ENCODE measurements at regions not wholly inside any gene's neighbourhood (a gene's known extent, or its start where the extent isn't known, plus 50 kb on each side); places are given as distances from the start of the nearest gene placed in this dataset.

DNA sequence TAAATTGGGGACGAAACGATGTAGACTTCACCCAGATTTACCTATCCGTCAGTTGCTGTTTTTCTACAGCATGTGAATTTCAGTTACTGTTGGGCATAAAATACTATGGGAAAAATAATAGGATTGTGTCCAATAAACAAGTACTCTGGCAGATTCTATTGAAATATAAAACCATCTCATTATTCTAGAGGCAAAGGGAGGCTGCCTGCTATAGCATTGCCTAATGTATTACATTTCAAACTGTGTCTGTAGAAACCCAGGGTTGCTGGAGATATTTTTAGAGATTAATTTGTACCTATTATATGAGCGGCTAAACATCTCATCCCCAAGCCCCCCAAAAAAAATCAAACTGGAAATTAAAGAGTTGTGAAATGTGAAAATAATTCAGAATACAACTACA lies 159.6 kb upstream of the IL12A start:
- Histone ChIP-seq H2AFZ (ENCODE audit: low read depth, low read length) (no peak overlapping the region), H3K4me2 (ENCODE audit: insufficient read depth, low read length) (no peak overlapping the region), H3K27me3 (ENCODE audit: control insufficient read depth in 2 of 2, insufficient read depth in 2 of 2, low read length in 2 of 2) (no peaks in the 10 kb centered on the region), H4K20me1 (replicated peaks; ENCODE audit: control insufficient read depth, insufficient read depth, low read length) (no peaks in the 10 kb centered on the region), H3K4me1 (replicated peaks in 1 of 2; ENCODE audit: control insufficient read depth in 2 of 2, insufficient read depth in 2 of 2, low read length in 2 of 2) (no peaks in the 10 kb centered on the region), H3K36me3 (ENCODE audit: control insufficient read depth, insufficient read depth, low read length) (no peaks in the 10 kb centered on the region), H3K9me3 (replicated peaks; ENCODE audit: control insufficient read depth, insufficient read depth, low read depth, low read length) (no peaks in the 10 kb centered on the region), H3K4me3 (no peak overlapping the region), H3K9me1 (ENCODE audit: control insufficient read depth, insufficient read depth, low read length) (no peaks in the 10 kb centered on the region), H3K9ac (ENCODE audit: insufficient read depth in 1 of 2, low read depth in 2 of 2, low read length in 2 of 2) (no peak overlapping the region), H3K27ac (ENCODE audit: extremely low read depth, low read depth, low read length) (no peak overlapping the region), H3K79me2 (ENCODE audit: control insufficient read depth, insufficient read depth, low read length) (no peaks in the 10 kb centered on the region)
- in situ Hi-C loops (cut with MboI): no loop called here
- POLR2A ChIA-PET: no interaction called here
- no peak for TF ChIP-seq KLF1 (tag; IDR thresholded peaks at IDR 0.05)
- TF ChIP-seq ZNF830 (CRISPR knock-in tag; IDR thresholded peaks at IDR 0.05): no peak
- no peak for TF ChIP-seq YBX1 (IDR thresholded peaks at IDR 0.05)
- TF ChIP-seq MBD2 (IDR thresholded peaks at IDR 0.05; ENCODE audit: borderline replicate concordance, low read depth): no peak
- no peak for TF ChIP-seq HEY1 (CRISPR knock-in tag; IDR thresholded peaks at IDR 0.05; ENCODE audit: borderline replicate concordance)
- no peak for TF ChIP-seq GTF2E2 (tag; IDR thresholded peaks at IDR 0.05)
- no peak for TF ChIP-seq CREM (IDR thresholded peaks at IDR 0.05; ENCODE audit: low read depth)
- 0% methylated on average over 4 of the region's 4 CpGs for WGBS (ENCODE audit: insufficient coverage, low coverage, missing lambda C conversion rate)
- BruUV-seq (replicated peaks): no TSS peak
- FAIRE-seq (no peak), ATAC-seq (no peak), DNase-seq (ENCODE audit: extremely low read depth in 1 of 4, low spot score in 3 of 4) (no peak)
- intact Hi-C loops (cut with micrococcal nuclease): loop anchor here (10.0 kb wide), 1 partner anchor 176 kb away; no protein-coding TSS in a partner anchor
- CTCF ChIA-PET (ENCODE audit: low intra/inter-chr PET ratio): no interaction called here

DNA sequence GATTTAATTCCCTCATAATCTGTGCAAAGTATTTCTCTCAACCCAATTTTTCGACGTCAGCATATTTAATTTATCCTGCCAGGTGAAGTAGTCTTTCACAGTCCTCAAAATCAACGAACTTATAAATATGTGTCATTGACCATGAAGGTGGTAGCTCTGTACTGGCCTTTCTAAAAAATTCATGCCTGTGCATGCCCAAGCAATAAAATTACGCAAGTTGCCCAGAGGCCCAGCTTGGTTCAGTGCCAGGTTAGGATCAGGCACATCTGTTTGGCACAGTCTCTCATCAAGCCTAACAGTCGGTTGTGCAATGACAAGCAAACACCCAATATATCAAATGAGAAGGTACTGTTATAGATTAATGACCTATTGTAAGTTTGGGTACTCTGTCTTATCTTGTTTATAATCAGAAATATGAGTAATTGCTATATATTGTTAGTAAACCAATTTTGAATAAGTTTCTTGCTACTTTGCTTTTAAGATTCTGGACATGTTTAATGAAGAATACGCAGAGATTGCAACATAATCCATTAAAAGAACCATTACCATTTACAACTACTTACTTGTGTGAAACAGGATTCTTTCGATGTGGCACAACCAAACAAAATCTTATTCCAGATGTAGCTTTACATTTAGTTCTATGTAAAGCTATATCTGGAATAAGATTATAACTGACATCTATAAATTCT lies 159.0 kb upstream of the IL12A start:
- H3K9me3 ChIP-seq (replicated peaks; ENCODE audit: control insufficient read depth, insufficient read depth, low read depth, low read length): no peaks in the 10 kb centered on the region
- CTCF ChIA-PET (ENCODE audit: low intra/inter-chr PET ratio): no interaction called here
- H3K36me3 ChIP-seq (ENCODE audit: control insufficient read depth, insufficient read depth, low read length): no peaks in the 10 kb centered on the region
- FAIRE-seq (no peak), DNase-seq (ENCODE audit: extremely low read depth in 1 of 4, low spot score in 3 of 4) (no peak), ATAC-seq (no peak)
- TF ChIP-seq ZNF79 (CRISPR knock-in tag; IDR thresholded peaks at IDR 0.05; ENCODE audit: low read depth): no peak
- TF ChIP-seq MAFK (IDR thresholded peaks at IDR 0.05; ENCODE audit: low read length): peak; percentile 59
- peak; percentile 33; the same call in 1 of the 2 replicates for TF ChIP-seq MAFG (tag; conservative IDR thresholded peaks at IDR 0.05)
- TF ChIP-seq MAFF (IDR thresholded peaks at IDR 0.05; ENCODE audit: low read length): peak; percentile 68
- TF ChIP-seq ZNF316 (IDR thresholded peaks at IDR 0.05): peak; percentile 75
- TF ChIP-seq C11orf30 (IDR thresholded peaks at IDR 0.05; ENCODE audit: low read depth): peak; percentile 27; the same call in 1 of the 2 replicates
- no peaks in the 10 kb centered on the region for H4K20me1 ChIP-seq (replicated peaks; ENCODE audit: control insufficient read depth, insufficient read depth, low read length)
- H3K9me1 ChIP-seq (ENCODE audit: control insufficient read depth, insufficient read depth, low read length): no peaks in the 10 kb centered on the region
- POLR2A ChIA-PET: no interaction called here
- H3K4me1 ChIP-seq (replicated peaks in 1 of 2; ENCODE audit: control insufficient read depth in 2 of 2, insufficient read depth in 2 of 2, low read length in 2 of 2): no peaks in the 10 kb centered on the region
- no peaks in the 10 kb centered on the region for H3K27me3 ChIP-seq (ENCODE audit: control insufficient read depth in 2 of 2, insufficient read depth in 2 of 2, low read length in 2 of 2)
- no peak overlapping the region for H3K27ac ChIP-seq (ENCODE audit: extremely low read depth, low read depth, low read length)
- H3K4me3 ChIP-seq: no peak overlapping the region
- intact Hi-C loops (cut with micrococcal nuclease): loop anchor here (10.0 kb wide), 1 partner anchor 175 kb away; no protein-coding TSS in a partner anchor
- no peaks in the 10 kb centered on the region for H3K79me2 ChIP-seq (ENCODE audit: control insufficient read depth, insufficient read depth, low read length)
- no peak overlapping the region for H3K4me2 ChIP-seq (ENCODE audit: insufficient read depth, low read length)
- no TSS peak for BruUV-seq (replicated peaks)
- in situ Hi-C loops (cut with MboI): no loop called here
- WGBS (ENCODE audit: insufficient coverage, low coverage, missing lambda C conversion rate): 0% methylated on average over 7 of the region's 7 CpGs
- H3K9ac ChIP-seq (ENCODE audit: insufficient read depth in 1 of 2, low read depth in 2 of 2, low read length in 2 of 2): no peak overlapping the region
- no peak overlapping the region for H2AFZ ChIP-seq (ENCODE audit: low read depth, low read length)
